BLaER1 treated with 17β-estradiol and CSF1 and Interleukin-3, amounts not matched to agents 10 nM and 100 nM (cell line): ENCODE measurements at regions not wholly inside any gene's neighbourhood (a gene's known extent, or its start where the extent isn't known, plus 50 kb on each side); places are given as distances from the start of the nearest gene placed in this dataset.
"Not testable (repeated sequence)": the region's sequence is repeated elsewhere in the genome, so short reads cannot be mapped to it uniquely, and the experiment has no call there.

Experiments used
- H3K27ac ChIP-seq, 11 experiments: shearing (Covaris generic); formaldehyde crosslinking; 2 replicates each; pipeline ENCODE4 v1.8.1; 2022
- H3K27me3 ChIP-seq, 11 experiments: shearing (Covaris generic); formaldehyde crosslinking; 2 replicates each; pipeline ENCODE4 v1.8.1; 2022
- H3K36me3 ChIP-seq, 11 experiments: shearing (Covaris generic); formaldehyde crosslinking; 2 replicates each; pipeline ENCODE4 v1.8.1; 2022
- H3K4me1 ChIP-seq, 10 experiments: shearing (Covaris generic); formaldehyde crosslinking; 2 replicates each; pipeline ENCODE4 v1.8.1; 2022
- H3K4me2 ChIP-seq, 11 experiments: shearing (Covaris generic); formaldehyde crosslinking; 2 replicates each; pipeline ENCODE4 v1.8.1; 2022
- H3K4me3 ChIP-seq, 10 experiments: shearing (Covaris generic); formaldehyde crosslinking; 2 replicates each; pipeline ENCODE4 v1.8.1; 2022
- H3K9ac ChIP-seq, 11 experiments: shearing (Covaris generic); formaldehyde crosslinking; 2 replicates each; pipeline ENCODE4 v1.8.1; 2022
- H3K9me3 ChIP-seq, 11 experiments: shearing (Covaris generic); formaldehyde crosslinking; replicated peaks in 1 of 11; 2 replicates each; pipeline ENCODE4 v1.8.1; 2022
- H4K20me1 ChIP-seq, 11 experiments: shearing (Covaris generic); formaldehyde crosslinking; 2 replicates each; pipeline ENCODE4 v1.8.1; 2022
- Cebpa-rat ChIP-seq, 11 experiments: shearing (Covaris generic); IDR thresholded peaks; 2 replicates each; pipeline ENCODE4 v1.8.1; 2022

DNA sequence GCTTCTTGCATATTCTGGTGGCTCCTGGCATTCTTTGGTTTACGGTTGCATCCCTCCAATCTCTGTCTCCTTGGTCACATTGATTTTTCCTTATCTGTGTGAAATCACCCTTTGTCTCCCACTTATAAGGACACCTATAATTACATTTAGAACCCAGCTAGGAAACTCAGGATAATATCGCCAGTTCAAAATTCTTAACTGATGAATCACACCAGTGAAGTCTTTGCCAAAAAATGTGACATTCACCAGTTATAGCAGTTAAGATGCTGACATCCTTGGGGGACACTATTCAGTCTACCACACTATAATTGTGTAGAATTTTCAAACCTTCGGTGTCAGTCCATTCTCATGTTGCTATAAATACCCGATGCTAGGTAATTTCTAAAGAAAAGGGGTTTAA is 320.2 kb downstream of the TMX3 start:
- no peak overlapping the region for H3K4me3 ChIP-seq
- no peak overlapping the region for H3K27ac ChIP-seq
- no peaks in the 10 kb centered on the region for H3K27me3 ChIP-seq
- H3K4me1 ChIP-seq = peaks cover 0 to 4% (median 0%) of the 10 kb centered on the region in 10 experiments; a peak in 1 of 20 replicates
- no peak for TF ChIP-seq Cebpa-rat (IDR thresholded peaks at IDR 0.05)
- H3K4me2 ChIP-seq = no peak overlapping the region
- no peaks in the 10 kb centered on the region for H3K9me3 ChIP-seq
- H3K9ac ChIP-seq = no peak overlapping the region
- no peaks in the 10 kb centered on the region for H4K20me1 ChIP-seq
- no peaks in the 10 kb centered on the region for H3K36me3 ChIP-seq

DNA sequence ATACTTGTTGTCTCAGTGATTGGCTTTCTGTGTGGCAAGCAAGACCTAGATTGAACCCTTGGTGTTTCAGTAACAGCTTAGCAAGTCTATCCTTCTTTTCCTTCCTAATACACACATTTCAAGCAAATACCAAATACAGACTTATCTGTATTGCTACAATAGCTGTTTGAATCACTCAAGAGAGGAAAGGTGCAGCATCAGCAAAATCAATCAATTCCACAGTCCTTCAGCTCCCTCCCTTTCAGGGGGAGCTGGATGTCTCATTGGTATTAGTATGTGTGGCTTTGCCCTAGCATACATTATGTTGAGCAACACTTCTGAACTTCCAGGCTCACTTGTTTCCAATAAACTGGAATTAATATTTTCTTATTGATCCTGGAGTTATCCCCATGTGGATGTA is 323.1 kb downstream of the TMX3 start:
- H3K36me3 ChIP-seq = no peaks in the 10 kb centered on the region
- H3K9me3 ChIP-seq = no peaks in the 10 kb centered on the region
- no peak for TF ChIP-seq Cebpa-rat (IDR thresholded peaks at IDR 0.05)
- 0 out of 22 replicates have a peak overlapping the region, but pooled peaks of 3 of the 11 experiments have one; percentile 2 to 19 (median 10) for H3K4me2 ChIP-seq
- no peaks in the 10 kb centered on the region for H4K20me1 ChIP-seq
- H3K4me3 ChIP-seq = no peak overlapping the region
- peaks cover 0 to 4% (median 0%) of the 10 kb centered on the region in 10 experiments; a peak in 1 of 20 replicates for H3K4me1 ChIP-seq
- no peak overlapping the region for H3K9ac ChIP-seq
- no peak overlapping the region for H3K27ac ChIP-seq
- no peaks in the 10 kb centered on the region for H3K27me3 ChIP-seq

- no peak overlapping the region for H3K4me2 ChIP-seq
- H3K4me1 ChIP-seq = peaks cover 0 to 4% (median 0%) of the 10 kb centered on the region in 10 experiments; a peak in 1 of 20 replicates
- H3K27me3 ChIP-seq = no peaks in the 10 kb centered on the region
- no peak overlapping the region for H3K9ac ChIP-seq
- H3K4me3 ChIP-seq = no peak overlapping the region
- H3K36me3 ChIP-seq = no peaks in the 10 kb centered on the region
- peaks cover 0 to 13% (median 0%) of the 10 kb centered on the region in 11 experiments; a peak in 4 of 22 replicates for H3K9me3 ChIP-seq
- TF ChIP-seq Cebpa-rat (IDR thresholded peaks at IDR 0.05) = no peak
- no peaks in the 10 kb centered on the region for H4K20me1 ChIP-seq
- no peak overlapping the region for H3K27ac ChIP-seq
These were observed 327.7 kb downstream of the TMX3 start for GRCh38 chr18:68387246-68387645.

- H3K36me3 ChIP-seq, H3K4me3 ChIP-seq, H3K4me1 ChIP-seq, H3K9ac ChIP-seq, H3K4me2 ChIP-seq, H4K20me1 ChIP-seq, H3K27me3 ChIP-seq, H3K27ac ChIP-seq: not testable (repeated sequence)
- H3K9me3 ChIP-seq = peaks cover 0 to 13% (median 0%) of the 10 kb centered on the region in 11 experiments; a peak in 4 of 22 replicates
These were observed 330.9 kb downstream of the TMX3 start for GRCh38 chr18:68383979-68384378.

DNA sequence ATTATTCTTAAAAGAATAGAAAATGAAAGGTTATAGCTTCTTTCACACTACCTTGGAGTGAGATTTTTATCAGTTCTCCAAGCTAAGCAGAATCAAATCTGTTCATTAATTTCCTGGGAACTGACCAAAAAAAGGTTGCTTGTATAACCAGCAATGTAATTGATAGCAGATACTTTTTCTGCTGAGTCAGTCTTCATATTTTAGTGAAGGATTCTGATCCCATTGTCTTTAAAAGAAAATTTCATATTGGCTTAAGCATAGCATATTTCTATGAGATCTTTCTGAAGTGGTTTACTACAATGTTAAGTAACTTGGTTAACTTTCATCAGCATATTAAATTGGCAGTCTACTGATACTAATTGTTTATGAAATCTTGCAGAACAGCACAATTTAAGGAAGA is 338.0 kb downstream of the TMX3 start:
- Histone ChIP-seq H3K4me1 (peaks cover 0 to 6% (median 2%) of the 10 kb centered on the region in 10 experiments; a peak in 6 of 20 replicates), H3K27me3 (no peaks in the 10 kb centered on the region), H3K9me3 (no peaks in the 10 kb centered on the region), H4K20me1 (no peaks in the 10 kb centered on the region), H3K36me3 (no peaks in the 10 kb centered on the region), H3K4me2 (no peak overlapping the region), H3K27ac (no peak overlapping the region), H3K4me3 (no peak overlapping the region), H3K9ac (no peak overlapping the region)
- no peak for TF ChIP-seq Cebpa-rat (IDR thresholded peaks at IDR 0.05)

GRCh38 chr18:68362907-68363306 is 352.0 kb downstream of the TMX3 start:
- Histone ChIP-seq H3K4me2 (no peak overlapping the region), H3K4me3 (no peak overlapping the region), H3K27ac (no peak overlapping the region), H3K27me3 (no peaks in the 10 kb centered on the region), H3K36me3 (peaks cover 0 to 4% (median 0%) of the 10 kb centered on the region in 11 experiments; a peak in 1 of 22 replicates), H3K9ac (no peak overlapping the region), H3K9me3 (peaks cover 14 to 45% (median 25%) of the 10 kb centered on the region in 11 experiments), H4K20me1 (no peaks in the 10 kb centered on the region), H3K4me1 (no peaks in the 10 kb centered on the region; a peak in 1 of 20 replicates)
- no peak for TF ChIP-seq Cebpa-rat (IDR thresholded peaks at IDR 0.05)

DNA sequence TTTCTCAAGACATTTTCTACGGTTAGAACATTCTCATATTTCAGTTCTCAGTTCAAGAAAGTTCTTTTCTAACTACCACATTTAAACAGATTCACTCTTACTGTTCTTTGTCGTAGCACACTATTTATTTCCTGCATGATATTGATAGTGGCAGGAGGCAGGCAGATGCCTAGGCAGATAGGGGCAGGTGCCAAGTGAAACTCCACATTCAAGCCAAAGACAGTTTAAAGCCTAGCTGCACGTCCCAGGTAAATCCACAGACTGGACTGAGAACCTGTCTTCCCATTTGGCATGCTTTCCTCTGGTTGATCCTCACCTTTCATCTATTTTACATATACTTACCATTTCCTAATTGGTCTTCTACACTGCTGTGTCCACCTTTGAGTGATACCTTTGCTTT is 359.3 kb downstream of the TMX3 start:
- Histone ChIP-seq H3K27ac (no peak overlapping the region), H3K4me2 (peak overlapping the region in 3 of 11 experiments; percentile 65 to 75 (median 70); a peak in 5 of 22 replicates), H3K4me3 (peak overlapping the region in 2 of 10 experiments; percentile 29; a peak in 1 of 20 replicates), H3K27me3 (no peaks in the 10 kb centered on the region), H4K20me1 (no peaks in the 10 kb centered on the region), H3K9me3 (peaks cover 38 to 67% (median 46%) of the 10 kb centered on the region in 11 experiments), H3K4me1 (peaks cover 10 to 20% (median 13%) of the 10 kb centered on the region in 10 experiments; a peak in 19 of 20 replicates), H3K36me3 (peaks cover 0 to 7% (median 0%) of the 10 kb centered on the region in 11 experiments; a peak in 1 of 22 replicates), H3K9ac (no peak overlapping the region)
- no peak for TF ChIP-seq Cebpa-rat (IDR thresholded peaks at IDR 0.05)

DNA sequence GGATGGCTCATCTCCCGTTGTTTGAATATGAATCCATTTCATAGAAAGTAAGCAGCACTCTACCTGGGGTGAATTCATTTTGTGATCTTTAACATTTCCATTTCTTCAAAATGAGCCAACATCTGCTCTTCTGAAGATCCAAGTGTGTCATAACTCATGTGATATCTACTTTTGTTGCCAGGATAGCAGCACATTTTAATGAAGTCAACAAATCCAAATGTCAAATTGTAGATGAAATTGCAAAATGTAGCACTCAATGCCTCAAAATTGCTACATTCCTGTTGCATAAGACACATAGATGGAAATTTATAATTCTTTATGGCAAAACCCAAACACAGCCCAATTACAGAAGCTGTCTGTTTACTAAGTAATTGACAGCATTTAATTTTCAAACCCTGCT is 360.7 kb downstream of the TMX3 start:
- no peak for TF ChIP-seq Cebpa-rat (IDR thresholded peaks at IDR 0.05)
- Histone ChIP-seq H3K27ac (no peak overlapping the region), H3K4me3 (no peak overlapping the region), H3K9ac (no peak overlapping the region), H3K9me3 (peaks cover 37 to 54% (median 43%) of the 10 kb centered on the region in 11 experiments), H3K36me3 (peaks cover 0 to 7% (median 0%) of the 10 kb centered on the region in 11 experiments; a peak in 1 of 22 replicates), H3K27me3 (no peaks in the 10 kb centered on the region), H3K4me1 (peaks cover 10 to 20% (median 13%) of the 10 kb centered on the region in 10 experiments; a peak in 19 of 20 replicates), H4K20me1 (no peaks in the 10 kb centered on the region), H3K4me2 (no peak overlapping the region)

DNA sequence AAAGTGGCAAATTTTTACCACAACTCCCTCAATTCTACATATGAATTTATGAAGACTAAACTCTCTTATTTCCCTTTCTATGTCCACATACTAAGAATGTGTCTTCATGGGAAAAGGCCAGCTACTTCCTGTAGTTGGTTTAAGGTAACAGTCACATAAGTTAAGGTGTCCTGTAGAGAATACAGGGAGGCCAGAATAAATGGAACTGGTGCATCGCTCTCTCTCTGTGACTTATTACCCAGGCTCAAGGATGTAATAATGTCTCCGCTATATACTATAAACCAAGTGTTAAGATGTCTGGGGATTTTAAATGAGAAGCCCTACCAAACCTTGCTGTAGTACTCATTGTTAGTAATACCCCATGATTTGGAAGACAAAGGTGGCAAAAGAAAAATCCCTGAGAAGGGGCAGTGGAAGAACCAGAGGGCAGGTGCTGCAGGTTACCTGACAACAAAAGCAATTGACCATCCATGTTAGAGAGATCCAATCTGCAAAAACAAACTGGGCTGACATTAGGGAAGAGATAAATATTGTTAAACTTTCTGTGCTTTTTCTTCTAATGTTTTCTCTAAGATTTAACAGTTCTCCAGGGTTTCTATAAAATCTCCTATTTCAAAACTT is 372.8 kb downstream of the TMX3 start:
- Histone ChIP-seq H3K27ac (no peak overlapping the region), H3K9ac (no peak overlapping the region), H4K20me1 (no peaks in the 10 kb centered on the region), H3K4me2 (no peak overlapping the region), H3K9me3 (0 out of 22 replicates have a peak, but pooled peaks cover 0 to 3% (median 0%) of the 10 kb centered on the region in 11 experiments), H3K27me3 (no peaks in the 10 kb centered on the region), H3K4me1 (no peaks in the 10 kb centered on the region), H3K4me3 (no peak overlapping the region), H3K36me3 (no peaks in the 10 kb centered on the region)
- no peak for TF ChIP-seq Cebpa-rat (IDR thresholded peaks at IDR 0.05)

DNA sequence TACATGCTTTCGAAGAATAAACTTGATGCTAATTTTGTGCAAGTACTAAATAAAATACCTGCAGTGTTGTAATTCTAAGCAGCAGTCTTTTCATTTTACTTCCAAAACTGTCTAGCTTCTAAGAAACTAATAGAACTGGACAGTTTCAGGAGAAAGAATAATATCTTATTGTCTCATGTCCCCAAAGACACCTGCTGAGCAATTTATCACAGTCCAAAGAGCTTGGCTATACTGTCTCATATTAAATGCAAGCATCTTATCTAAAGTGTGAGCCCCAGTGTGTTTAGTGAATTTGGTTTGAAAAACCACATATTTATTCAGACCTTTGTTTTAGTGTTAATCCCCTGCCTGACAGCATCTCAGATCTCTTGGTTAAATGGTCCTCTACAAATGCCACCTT is 374.3 kb downstream of the TMX3 start:
- H3K9me3 ChIP-seq = 0 out of 22 replicates have a peak, but pooled peaks cover 0 to 3% (median 0%) of the 10 kb centered on the region in 11 experiments
- H4K20me1 ChIP-seq = no peaks in the 10 kb centered on the region
- H3K9ac ChIP-seq = no peak overlapping the region
- no peaks in the 10 kb centered on the region for H3K4me1 ChIP-seq
- H3K4me3 ChIP-seq = no peak overlapping the region
- TF ChIP-seq Cebpa-rat (IDR thresholded peaks at IDR 0.05) = no peak
- H3K27me3 ChIP-seq = no peaks in the 10 kb centered on the region
- H3K4me2 ChIP-seq = no peak overlapping the region
- no peaks in the 10 kb centered on the region for H3K36me3 ChIP-seq
- no peak overlapping the region for H3K27ac ChIP-seq
